ENCODE measurements at regions not wholly inside any gene's neighbourhood (a gene's known extent, or its start where the extent isn't known, plus 50 kb on each side); places are given as distances from the start of the nearest gene placed in this dataset.

GRCh38 chr12:58293308-58293982, 352.1 kb downstream of the ATP23 start:
- no peak overlapping the region for H2AFZ ChIP-seq (ENCODE audit: low read depth)
- H3K27me3 ChIP-seq (ENCODE audit: insufficient read depth) = peaks cover 14% of the 10 kb centered on the region
- POLR2A ChIA-PET = no interaction called here
- H3K36me3 ChIP-seq (replicated peaks in 1 of 2; ENCODE audit: control insufficient read depth in 1 of 2, insufficient read depth in 2 of 2, low read length in 1 of 2) = no peaks in the 10 kb centered on the region
- no peak overlapping the region for H3K4me2 ChIP-seq
- H3K4me3 ChIP-seq (ENCODE audit: low read depth in 2 of 2, low read length in 1 of 2) = no peak overlapping the region
- H3K9ac ChIP-seq = no peak overlapping the region
- H4K20me1 ChIP-seq (ENCODE audit: insufficient read depth) = no peaks in the 10 kb centered on the region
- H3K79me2 ChIP-seq (ENCODE audit: insufficient read depth) = no peaks in the 10 kb centered on the region
- no peak overlapping the region for H3K27ac ChIP-seq (ENCODE audit: low read depth in 2 of 2, low read length in 1 of 2)
- H3K4me1 ChIP-seq (ENCODE audit: control insufficient read depth in 1 of 2, insufficient read depth in 2 of 2, low read depth in 1 of 2, low read length in 1 of 2) = no peaks in the 10 kb centered on the region; a peak in 1 of 4 replicates
- H3K9me3 ChIP-seq = no peaks in the 10 kb centered on the region
- DNase-seq = no peak
- CTCF ChIA-PET = no interaction called here
- 10% methylated on average over 2 of the region's 2 CpGs for WGBS (ENCODE audit: low lambda C conversion rate)
- H3F3A ChIP-seq (replicated peaks; ENCODE audit: insufficient read depth) = no peaks in the 10 kb centered on the region
- no peaks in the 10 kb centered on the region for H3K9me2 ChIP-seq
- no peak for TF ChIP-seq RCOR1 (IDR thresholded peaks at IDR 0.05; ENCODE audit: low read length)
- TF ChIP-seq, protein P1, sequence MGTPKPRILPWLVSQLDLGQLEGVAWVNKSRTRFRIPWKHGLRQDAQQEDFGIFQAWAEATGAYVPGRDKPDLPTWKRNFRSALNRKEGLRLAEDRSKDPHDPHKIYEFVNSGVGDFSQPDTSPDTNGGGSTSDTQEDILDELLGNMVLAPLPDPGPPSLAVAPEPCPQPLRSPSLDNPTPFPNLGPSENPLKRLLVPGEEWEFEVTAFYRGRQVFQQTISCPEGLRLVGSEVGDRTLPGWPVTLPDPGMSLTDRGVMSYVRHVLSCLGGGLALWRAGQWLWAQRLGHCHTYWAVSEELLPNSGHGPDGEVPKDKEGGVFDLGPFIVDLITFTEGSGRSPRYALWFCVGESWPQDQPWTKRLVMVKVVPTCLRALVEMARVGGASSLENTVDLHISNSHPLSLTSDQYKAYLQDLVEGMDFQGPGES (IDR thresholded peaks at IDR 0.05; ENCODE audit: low read depth, low read length) = no peak
- no peak for TF ChIP-seq CHD2 (IDR thresholded peaks at IDR 0.05; ENCODE audit: low read length, partially characterized antibody)
- no peak for TF ChIP-seq JUND (IDR thresholded peaks at IDR 0.05)
- TF ChIP-seq CTCF (IDR thresholded peaks at IDR 0.05) = no peak
- TF ChIP-seq TAF1 (IDR thresholded peaks at IDR 0.05; ENCODE audit: borderline replicate concordance, low read depth, low read length) = no peak
- no peak for TF ChIP-seq ZBTB33 (IDR thresholded peaks at IDR 0.05; ENCODE audit: borderline replicate concordance, low read depth)
- no peak for TF ChIP-seq SIN3A (IDR thresholded peaks at IDR 0.05; ENCODE audit: borderline replicate concordance, low read depth, low read length)
- TF ChIP-seq YY1 (IDR thresholded peaks at IDR 0.05; ENCODE audit: low read depth) = no peak
- no peak for TF ChIP-seq FOXJ3 (CRISPR knock-in tag; IDR thresholded peaks at IDR 0.05)
- no peak for TF ChIP-seq RXRA (IDR thresholded peaks at IDR 0.05; ENCODE audit: borderline replicate concordance, low read depth)
- TF ChIP-seq GATA2 (CRISPR knock-in tag; IDR thresholded peaks at IDR 0.05) = no peak
- no peak for TF ChIP-seq EZH2phosphoT487 (IDR thresholded peaks at IDR 0.05; ENCODE audit: borderline replicate concordance, low read depth)
- no peak for TF ChIP-seq MXI1 (IDR thresholded peaks at IDR 0.05; ENCODE audit: low read depth, low read length)
- no peak for TF ChIP-seq PBX3 (IDR thresholded peaks at IDR 0.05)
